H1 (cell line): ENCODE measurements at regions not wholly inside any gene's neighbourhood (a gene's known extent, or its start where the extent isn't known, plus 50 kb on each side); places are given as distances from the start of the nearest gene placed in this dataset.

Experiments used
- CHD2 ChIP-seq: IDR thresholded peaks from 2 replicates; pipeline ENCODE4 v1.6.1; 2012; ENCODE audit warnings: low read length, improper control_type of control experiment
- CHD7 ChIP-seq: fragments of 300-600 bp; sonication (generic); IDR thresholded peaks from 2 replicates; pipeline ENCODE4 v1.7.1; 2012; ENCODE audit warnings: low read length, moderate library complexity, mild to moderate bottlenecking, inconsistent platforms; ENCODE audit not compliant: insufficient replicate concordance
- EGR1 ChIP-seq: IDR thresholded peaks from 2 replicates; pipeline ENCODE4 v1.6.1; 2011; ENCODE audit warnings: low read depth, low read length, borderline replicate concordance
- HDAC2 ChIP-seq, 2 experiments: fragments of 300-600 bp in 1 of 2; sonication (generic) in 1 of 2; IDR thresholded peaks; 2 replicates each; pipeline ENCODE4 v1.6.1; 2011 to 2012; ENCODE audit warnings: low read depth in 2 of 2, low read length in 2 of 2, mild to moderate bottlenecking in 2 of 2, moderate library complexity in 2 of 2, borderline replicate concordance in 1 of 2, inconsistent platforms in 1 of 2
- JUN ChIP-seq: IDR thresholded peaks from 2 replicates; pipeline ENCODE4 v1.6.1; 2011; ENCODE audit warnings: low read depth, mild to moderate bottlenecking, improper control_type of control experiment, low read length
- SIRT6 ChIP-seq: IDR thresholded peaks from one replicate; pipeline ENCODE4 v1.7.1; 2012; ENCODE audit warnings: low read length, inconsistent platforms
- ZNF274 ChIP-seq: IDR thresholded peaks from 2 replicates; pipeline ENCODE4 v1.7.0; 2012; ENCODE audit warnings: low read length, borderline replicate concordance; ENCODE audit errors: extremely low read depth

- TF ChIP-seq CHD7 (no peak), HDAC2 (IDR thresholded peaks at IDR 0.05; ENCODE audit: borderline replicate concordance in 1 of 2, low read depth in 2 of 2, low read length in 2 of 2) (no peak), JUN (no peak), CHD2 (no peak), SIRT6 (no peak), ZNF274 (no peak), EGR1 (no peak)
- TF ChIP-seq, all 59 proteins: peak for 0
These were observed 206.4 kb downstream of the RHOU start (continued) for GRCh38 chr1:228941666-228942065.
